ENCODE measurements at regions not wholly inside any gene's neighbourhood (a gene's known extent, or its start where the extent isn't known, plus 50 kb on each side); places are given as distances from the start of the nearest gene placed in this dataset.

- DNase-seq: no peak
- in situ Hi-C loops (cut with HindIII; ENCODE audit: low pct_ligation_motif_present, low pct_unique_long_range_greater_than_20kb, low sequenced_read_pairs): no loop called here
Observed at GRCh38 chrX:120819126-120819525, 56.5 kb downstream of the CT47B1 start.

GRCh38 chrX:120813982-120814381, 61.7 kb downstream of the CT47B1 start:
- DNase-seq: no peak
- in situ Hi-C loops (cut with HindIII; ENCODE audit: low pct_ligation_motif_present, low pct_unique_long_range_greater_than_20kb, low sequenced_read_pairs): no loop called here

DNA sequence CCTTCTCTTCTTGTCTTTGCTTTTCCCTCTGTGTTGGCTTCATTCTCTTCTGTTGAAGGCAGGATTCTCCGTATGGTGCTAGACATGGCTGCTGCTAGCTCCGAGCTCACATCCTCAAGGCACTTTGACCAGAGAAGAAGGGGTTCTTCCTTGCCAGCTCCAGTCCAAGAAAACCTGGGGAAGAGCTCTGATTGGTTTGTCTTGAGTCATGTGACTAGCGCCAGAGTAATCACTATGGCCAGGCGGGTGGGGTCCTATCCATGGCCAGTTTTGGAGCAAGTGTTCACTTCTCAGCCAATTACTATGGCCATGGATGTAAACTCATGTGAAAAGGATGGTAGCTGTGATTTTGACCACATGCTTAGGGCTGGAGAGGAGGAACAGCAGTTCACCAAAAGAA, 74.2 kb downstream of the CT47B1 start:
- in situ Hi-C loops (cut with HindIII; ENCODE audit: low pct_ligation_motif_present, low pct_unique_long_range_greater_than_20kb, low sequenced_read_pairs): no loop called here

DNA sequence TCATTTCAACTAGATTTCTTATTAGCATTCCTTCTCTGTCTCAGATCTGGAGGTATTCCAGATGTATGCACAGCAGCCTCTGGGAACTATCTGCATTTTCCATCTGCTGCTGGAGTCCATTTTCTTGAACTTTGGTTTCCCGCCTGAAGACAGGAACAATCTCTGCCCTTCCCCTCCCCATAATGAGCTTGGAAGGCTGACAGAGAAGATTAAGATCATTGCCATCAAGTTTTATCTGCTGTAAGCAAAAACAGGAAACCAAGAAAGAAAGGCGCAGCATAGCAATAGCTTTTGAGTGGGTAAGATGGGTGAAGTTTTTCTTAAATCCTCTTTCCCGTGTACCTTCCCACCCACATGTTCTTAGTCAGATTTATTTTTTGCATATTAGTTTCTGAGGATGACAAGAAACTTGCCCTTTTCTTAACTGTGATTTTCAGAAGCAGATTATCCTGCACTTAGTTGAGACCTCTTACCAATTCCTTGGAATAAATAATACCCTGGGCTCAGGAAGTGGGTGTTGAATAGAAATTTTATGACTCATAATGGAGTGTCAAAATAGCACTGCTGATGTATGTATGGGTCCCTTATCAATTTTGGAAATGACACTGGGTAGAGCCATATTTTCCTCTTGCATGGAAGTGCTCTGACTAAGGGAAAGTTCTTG, 78.3 kb downstream of the CT47B1 start:
- in situ Hi-C loops (cut with HindIII; ENCODE audit: low pct_ligation_motif_present, low pct_unique_long_range_greater_than_20kb, low sequenced_read_pairs): no loop called here
- DNase-seq: no peak

More for the DNA sequence above, 74.2 kb downstream of the CT47B1 start:
- no peak for DNase-seq

- in situ Hi-C loops (cut with HindIII; ENCODE audit: low pct_ligation_motif_present, low pct_unique_long_range_greater_than_20kb, low sequenced_read_pairs): no loop called here
- no peak for DNase-seq
Observed at GRCh38 chrX:120795301-120795700, 80.4 kb downstream of the CT47B1 start.

DNA sequence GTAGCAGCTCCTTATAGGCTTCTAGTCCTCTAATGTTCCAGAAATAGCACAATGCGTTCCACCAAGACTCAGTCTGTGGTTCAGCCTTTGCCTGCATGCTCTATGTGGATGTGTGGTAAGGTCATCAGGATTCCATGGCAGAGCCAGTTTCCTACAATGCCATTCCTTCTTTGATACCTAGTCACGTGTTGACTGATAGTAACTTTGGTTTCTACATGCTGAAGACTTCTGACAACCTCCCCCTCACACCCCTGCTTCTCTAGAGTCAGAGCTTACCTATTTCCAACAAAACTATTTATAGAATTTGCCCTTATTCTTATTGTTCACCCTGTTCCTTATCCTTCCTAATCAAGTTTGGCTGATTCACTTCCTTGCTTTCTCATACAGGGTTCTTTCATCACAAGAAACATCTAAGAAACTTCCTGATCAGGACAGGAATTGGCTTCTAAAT, 81.1 kb downstream of the CT47B1 start:
- DNase-seq: no peak
- in situ Hi-C loops (cut with HindIII; ENCODE audit: low pct_ligation_motif_present, low pct_unique_long_range_greater_than_20kb, low sequenced_read_pairs): no loop called here

DNA sequence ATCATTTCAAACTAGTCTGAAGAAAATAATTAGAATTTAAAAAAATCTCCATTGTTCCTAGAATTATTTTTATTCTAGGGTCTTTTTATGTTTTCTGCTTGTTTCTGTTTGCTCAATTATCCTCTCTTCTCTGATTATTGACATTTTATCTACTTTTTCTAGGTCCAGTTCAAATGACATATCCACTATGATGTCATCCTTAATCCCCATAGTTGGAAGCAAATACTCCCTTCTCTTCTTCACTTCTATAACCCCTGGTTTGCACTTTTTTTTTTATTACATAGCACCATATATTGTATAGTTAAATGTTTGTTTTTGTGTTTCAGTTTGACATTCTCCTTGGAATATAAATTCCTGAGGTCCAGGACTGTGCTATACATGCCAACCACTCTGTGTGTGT, 82.6 kb downstream of the CT47B1 start:
- no peak for DNase-seq
- in situ Hi-C loops (cut with HindIII; ENCODE audit: low pct_ligation_motif_present, low pct_unique_long_range_greater_than_20kb, low sequenced_read_pairs): no loop called here

DNA sequence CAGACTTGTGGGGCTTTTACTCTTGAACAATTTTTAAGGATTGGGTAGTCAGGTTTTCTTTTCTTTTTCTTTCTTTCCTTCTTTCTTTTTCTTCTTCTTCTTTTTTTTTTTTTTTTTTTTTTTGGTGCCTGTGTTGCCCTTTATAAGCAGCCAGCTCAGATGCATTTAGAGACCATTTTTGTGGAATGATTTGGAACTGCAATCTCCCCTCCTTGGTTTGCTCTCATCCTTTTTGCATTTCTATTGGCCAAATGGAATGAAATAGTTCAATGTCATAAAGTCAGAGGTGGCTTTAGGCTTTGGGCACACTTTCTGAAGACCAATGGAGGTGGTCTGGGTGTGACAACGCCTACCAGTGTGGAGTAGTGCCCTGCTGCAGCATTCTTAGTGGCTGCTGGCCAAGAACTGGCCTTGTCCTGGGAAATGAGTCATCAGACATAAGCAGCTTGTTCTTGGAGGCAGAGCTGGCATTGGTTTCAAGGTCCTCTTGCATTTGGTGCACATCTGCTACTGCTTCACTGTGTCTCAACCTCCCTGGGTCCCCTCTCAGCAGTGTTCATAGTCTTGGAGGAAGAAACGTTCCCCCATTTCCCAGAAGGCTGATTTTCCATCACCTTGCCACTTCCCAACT, 84.5 kb downstream of the CT47B1 start:
- in situ Hi-C loops (cut with HindIII; ENCODE audit: low pct_ligation_motif_present, low pct_unique_long_range_greater_than_20kb, low sequenced_read_pairs): no loop called here
- DNase-seq: peak; percentile 17

DNA sequence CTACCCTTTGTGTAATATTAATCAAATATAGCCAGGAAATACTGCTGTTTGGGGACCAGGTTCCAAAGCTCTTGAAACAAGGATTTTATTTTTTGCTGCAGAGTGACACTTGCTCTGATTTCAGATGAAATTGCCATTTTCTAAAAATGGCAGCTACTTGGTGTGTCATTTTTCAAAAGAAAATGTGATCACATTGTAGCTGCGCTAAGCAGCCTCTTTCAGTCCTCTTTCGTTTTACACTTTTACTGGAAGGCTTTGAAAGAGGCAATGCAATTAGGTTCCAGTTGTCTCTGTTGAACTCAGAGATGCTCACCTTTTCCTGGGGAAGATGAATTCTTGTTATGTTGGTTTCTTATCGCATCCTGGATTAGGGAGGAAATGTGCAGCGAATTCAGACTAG, 85.1 kb downstream of the CT47B1 start:
- no peak for DNase-seq
- in situ Hi-C loops (cut with HindIII; ENCODE audit: low pct_ligation_motif_present, low pct_unique_long_range_greater_than_20kb, low sequenced_read_pairs): no loop called here

GRCh38 chrX:120790118-120790517, 85.5 kb downstream of the CT47B1 start:
- peak; percentile 51 for DNase-seq
- in situ Hi-C loops (cut with HindIII; ENCODE audit: low pct_ligation_motif_present, low pct_unique_long_range_greater_than_20kb, low sequenced_read_pairs): no loop called here

DNA sequence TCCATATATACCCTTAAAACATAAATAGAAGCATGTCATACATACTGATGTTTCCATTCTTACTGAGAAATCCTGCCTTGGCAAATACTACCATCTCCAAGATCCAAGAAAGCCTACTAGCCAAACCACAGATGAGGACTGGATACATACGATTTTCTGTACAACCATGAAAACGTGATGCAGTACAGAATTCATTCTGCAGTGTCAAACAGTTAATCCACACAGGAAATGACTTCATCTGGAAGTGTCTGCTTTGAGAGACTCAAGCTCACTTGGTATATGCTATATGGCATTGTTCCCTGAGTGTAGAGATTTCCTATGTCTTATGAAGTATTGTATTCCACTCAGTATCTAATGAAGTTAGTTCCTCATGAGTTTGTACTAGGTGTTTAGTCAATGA, 94.3 kb downstream of the CT47B1 start:
- no peak for DNase-seq
- in situ Hi-C loops (cut with HindIII; ENCODE audit: low pct_ligation_motif_present, low pct_unique_long_range_greater_than_20kb, low sequenced_read_pairs): no loop called here

DNA sequence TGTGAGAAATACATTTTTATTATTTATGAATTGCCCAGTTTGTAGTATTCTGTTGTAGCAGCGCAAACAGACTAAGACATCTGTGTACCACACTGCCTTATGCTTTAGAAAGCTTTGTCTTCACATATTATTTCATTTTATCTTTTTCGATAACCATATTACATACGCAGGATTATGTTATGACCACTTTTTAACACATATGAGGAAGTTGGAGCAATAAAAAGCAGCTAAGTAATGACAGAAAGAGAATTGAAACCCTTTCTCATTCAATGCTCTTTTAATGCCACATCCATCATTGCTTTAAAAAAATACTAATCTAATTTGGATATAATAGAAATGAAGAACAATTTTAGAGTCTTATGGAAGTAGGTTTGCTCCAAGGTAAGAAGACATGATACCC, 99.7 kb downstream of the CT47B1 start:
- no peak for DNase-seq
- in situ Hi-C loops (cut with HindIII; ENCODE audit: low pct_ligation_motif_present, low pct_unique_long_range_greater_than_20kb, low sequenced_read_pairs): no loop called here

- in situ Hi-C loops (cut with HindIII; ENCODE audit: low pct_ligation_motif_present, low pct_unique_long_range_greater_than_20kb, low sequenced_read_pairs): no loop called here
- DNase-seq: no peak
Observed at GRCh38 chrX:120774606-120775005, 101.1 kb downstream of the CT47B1 start.

- no peak for DNase-seq
- in situ Hi-C loops (cut with HindIII; ENCODE audit: low pct_ligation_motif_present, low pct_unique_long_range_greater_than_20kb, low sequenced_read_pairs): no loop called here
Observed at GRCh38 chrX:120773801-120774200, 101.9 kb downstream of the CT47B1 start.

DNA sequence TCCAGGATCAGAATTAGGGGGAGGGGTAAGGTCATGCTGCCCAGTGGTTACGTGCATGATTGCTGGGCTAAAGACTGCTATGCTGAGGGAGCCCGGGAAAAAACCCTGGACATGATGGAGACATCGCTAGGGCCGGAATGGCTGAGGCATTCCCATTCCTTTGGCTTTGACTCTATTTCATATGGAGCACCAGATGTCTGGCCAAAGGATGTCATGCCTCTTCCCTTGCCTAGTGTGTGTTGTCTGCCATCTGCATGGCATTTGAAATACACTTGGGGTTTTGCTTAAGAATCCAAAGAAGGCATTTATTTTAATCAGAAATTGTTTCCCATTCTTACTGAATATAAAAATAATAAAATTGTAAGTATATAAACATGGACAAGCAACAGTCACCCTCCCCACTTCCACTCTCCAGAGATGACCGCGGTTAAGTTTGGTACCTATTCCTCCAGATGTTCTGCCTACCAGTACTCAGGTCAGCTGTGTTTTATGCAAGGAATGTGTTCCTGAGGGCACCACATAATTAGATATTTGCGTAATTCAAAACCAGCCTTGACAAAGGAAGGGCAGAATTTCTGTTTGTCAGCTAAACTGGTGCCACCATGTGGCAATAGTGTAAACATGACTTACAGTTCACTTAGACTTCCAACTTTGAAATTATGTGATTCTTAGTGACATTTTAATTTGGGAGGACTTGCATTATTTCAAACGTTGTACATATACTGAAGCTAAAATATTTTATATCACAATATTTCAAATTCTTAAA, 105.9 kb downstream of the CT47B1 start:
- DNase-seq: peak; percentile 9
- in situ Hi-C loops (cut with HindIII; ENCODE audit: low pct_ligation_motif_present, low pct_unique_long_range_greater_than_20kb, low sequenced_read_pairs): no loop called here

- DNase-seq: no peak
- in situ Hi-C loops (cut with HindIII; ENCODE audit: low pct_ligation_motif_present, low pct_unique_long_range_greater_than_20kb, low sequenced_read_pairs): no loop called here
Observed at GRCh38 chrX:120768681-120769080, 107.0 kb downstream of the CT47B1 start.

- in situ Hi-C loops (cut with HindIII; ENCODE audit: low pct_ligation_motif_present, low pct_unique_long_range_greater_than_20kb, low sequenced_read_pairs): no loop called here
- DNase-seq: no peak
Observed at GRCh38 chrX:120768254-120768653, 107.4 kb downstream of the CT47B1 start.

- in situ Hi-C loops (cut with HindIII; ENCODE audit: low pct_ligation_motif_present, low pct_unique_long_range_greater_than_20kb, low sequenced_read_pairs): no loop called here
Observed at GRCh38 chrX:120763269-120763668, 112.4 kb downstream of the CT47B1 start.

DNA sequence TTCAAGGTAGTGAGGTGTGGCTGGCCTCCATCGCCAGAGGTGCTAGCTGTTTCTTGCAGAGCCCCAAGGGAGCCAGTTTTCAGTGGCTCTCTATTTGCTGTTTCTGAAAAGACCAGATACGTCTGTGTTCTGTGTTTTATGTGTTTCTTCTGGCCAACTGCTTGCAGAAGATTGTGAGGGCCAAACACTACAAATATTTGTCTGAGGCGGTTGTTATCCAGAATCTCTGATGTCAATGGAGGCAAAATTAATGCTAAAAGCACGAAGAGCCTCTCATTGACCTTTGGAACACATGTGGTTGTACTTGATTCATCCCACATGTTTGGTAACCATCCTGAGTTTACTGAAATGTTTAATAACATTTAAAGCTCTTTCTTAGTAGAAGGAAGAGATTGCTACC, 113.9 kb downstream of the CT47B1 start:
- in situ Hi-C loops (cut with HindIII; ENCODE audit: low pct_ligation_motif_present, low pct_unique_long_range_greater_than_20kb, low sequenced_read_pairs): no loop called here
- no peak for DNase-seq

More at GRCh38 chrX:120763269-120763668, 112.4 kb downstream of the CT47B1 start:
- DNase-seq: no peak

- in situ Hi-C loops (cut with HindIII; ENCODE audit: low pct_ligation_motif_present, low pct_unique_long_range_greater_than_20kb, low sequenced_read_pairs): no loop called here
Observed at GRCh38 chrX:120759685-120760084, 116.0 kb downstream of the CT47B1 start.

More at GRCh38 chrX:120759685-120760084, 116.0 kb downstream of the CT47B1 start:
- no peak for DNase-seq

Measured in ACHN (cell line).